PC-9 (cell line): ENCODE measurements at regions not wholly inside any gene's neighbourhood (a gene's known extent, or its start where the extent isn't known, plus 50 kb on each side); places are given as distances from the start of the nearest gene placed in this dataset.

Source experiments
- BruUV-seq: library from RNA; stranded (reverse); fragments of 400-500 nt; replicated peaks from 2 replicates; lab custom pipeline; 2021; lab: Mats Ljungman, UMichigan
- CTCF ChIA-PET: fragments of 300-600 bp; sonication (Branson Sonifier 250); formaldehyde crosslinking; loops from one replicate; lab custom pipeline; 2022; ENCODE audit warnings: antibody characterized with exemption; lab: Charles Lee
- POLR2A ChIA-PET: fragments of 300-600 bp; sonication (Branson Sonifier 250); formaldehyde crosslinking; loops from one replicate; lab custom pipeline; 2022; ENCODE audit warnings: antibody characterized with exemption; ENCODE audit not compliant: unreplicated experiment; lab: Charles Lee
- DNase-seq, 2 experiments: peaks; one replicate each; pipeline versions ENCODE4 v3.0.0 to v3.0.0-alpha.2; 2015 to 2022; ENCODE audit warnings: mixed read lengths in 1 of 2
- H2AFZ ChIP-seq: fragments of 200-600 bp; sonication (generic); 2 replicates; pipeline ENCODE4 v1.8.1; 2017; ENCODE audit warnings: antibody characterized with exemption
- H3F3A ChIP-seq: fragments of 200-600 bp; sonication (generic); 2 replicates; pipeline ENCODE4 v1.8.1; 2017; ENCODE audit warnings: antibody characterized with exemption, mild to moderate bottlenecking, low read depth; ENCODE audit not compliant: insufficient read depth
- H3K27ac ChIP-seq: fragments of 200-600 bp; sonication (generic); 2 replicates; pipeline ENCODE4 v1.6.1; 2016; ENCODE audit warnings: mixed run types
- H3K27me3 ChIP-seq: fragments of 200-600 bp; sonication (generic); 2 replicates; pipeline ENCODE4 v1.6.1; 2016; ENCODE audit warnings: low read depth, mixed run types; ENCODE audit not compliant: insufficient read depth
- H3K36me3 ChIP-seq: fragments of 200-600 bp; sonication (generic); 2 replicates; pipeline ENCODE4 v1.6.1; 2016; ENCODE audit warnings: low read depth, mixed run types
- H3K4me1 ChIP-seq: fragments of 200-600 bp; sonication (generic); replicated peaks from 2 replicates; pipeline ENCODE4 v1.6.1; 2016; ENCODE audit warnings: mixed run types; ENCODE audit not compliant: insufficient read depth
- H3K4me2 ChIP-seq: fragments of 200-600 bp; sonication (generic); 2 replicates; pipeline ENCODE4 v1.6.1; 2017; ENCODE audit warnings: mixed run types
- H3K4me3 ChIP-seq: fragments of 200-600 bp; sonication (generic); 2 replicates; pipeline ENCODE4 v1.6.1; 2016; ENCODE audit warnings: mixed run types
- H3K79me2 ChIP-seq: fragments of 200-600 bp; sonication (generic); 2 replicates; pipeline ENCODE4 v1.6.1; 2017; ENCODE audit warnings: low read depth, mixed run types
- H3K9me2 ChIP-seq: fragments of 200-600 bp; sonication (generic); 2 replicates; pipeline ENCODE4 v1.8.1; 2017; ENCODE audit warnings: mild to moderate bottlenecking; ENCODE audit not compliant: insufficient read depth
- H3K9me3 ChIP-seq: fragments of 200-600 bp; sonication (generic); 2 replicates; pipeline ENCODE4 v1.8.1; 2016; ENCODE audit warnings: low read depth; ENCODE audit not compliant: insufficient read depth
- H4K20me1 ChIP-seq: fragments of 200-600 bp; sonication (generic); 2 replicates; pipeline ENCODE4 v1.8.1; 2017; ENCODE audit not compliant: insufficient read depth
- EZH2 ChIP-seq: fragments of 200-600 bp; sonication (generic); IDR thresholded peaks from 2 replicates; pipeline ENCODE4 v1.8.0; 2017; ENCODE audit warnings: antibody characterized with exemption, low read depth
- intact Hi-C: fragments of 100-400 bp; cut with micrococcal nuclease; formaldehyde crosslinking; loops from one replicate; pipeline ENCODE4 v1.10.0; 2022; ENCODE audit not compliant: unreplicated experiment
- TF ChIP-seq, protein P1 (sequence below): fragments of 200-600 bp; sonication (generic); conservative IDR thresholded peaks from 2 replicates; pipeline ENCODE4 v1.6.1; 2017; ENCODE audit warnings: mixed run types, antibody characterized with exemption, mild to moderate bottlenecking, moderate library complexity

DNA sequence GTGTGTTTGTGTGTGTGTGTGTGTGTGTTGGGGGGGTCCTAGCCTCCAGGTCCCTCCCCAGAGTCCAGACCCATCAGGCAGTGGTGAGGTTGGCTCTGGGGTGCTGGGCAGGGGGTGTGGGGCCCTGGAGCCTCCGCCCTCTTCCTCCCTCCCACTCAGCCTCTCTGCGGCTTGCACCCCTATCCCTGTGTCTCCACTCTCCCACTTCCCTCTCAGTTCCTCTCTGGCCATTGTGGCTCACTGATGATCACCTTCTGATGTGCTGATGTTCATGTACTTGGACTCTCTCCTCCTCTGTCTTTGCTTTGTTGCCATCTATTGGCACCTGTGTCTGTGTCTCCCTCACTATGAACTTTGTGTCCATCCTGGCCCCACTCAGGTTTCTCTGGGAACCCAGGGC is 298.7 kb downstream of the ZEB1 start:
- no peak overlapping the region for H2AFZ ChIP-seq
- no peak overlapping the region for H3K4me2 ChIP-seq
- no peaks in the 10 kb centered on the region for H3K79me2 ChIP-seq
- no peak overlapping the region for H3K4me3 ChIP-seq
- no peaks in the 10 kb centered on the region for H3F3A ChIP-seq
- no peaks in the 10 kb centered on the region for H3K36me3 ChIP-seq
- no TSS peak for BruUV-seq
- H3K4me1 ChIP-seq, result no peaks in the 10 kb centered on the region
- H3K9me3 ChIP-seq, result no peaks in the 10 kb centered on the region
- no peaks in the 10 kb centered on the region for H3K27me3 ChIP-seq
- H3K9me2 ChIP-seq, result no peaks in the 10 kb centered on the region
- H4K20me1 ChIP-seq, result no peaks in the 10 kb centered on the region
- POLR2A ChIA-PET, result no interaction called here
- no peak overlapping the region for H3K27ac ChIP-seq
- intact Hi-C loops, result no loop called here
- TF ChIP-seq, protein P1, sequence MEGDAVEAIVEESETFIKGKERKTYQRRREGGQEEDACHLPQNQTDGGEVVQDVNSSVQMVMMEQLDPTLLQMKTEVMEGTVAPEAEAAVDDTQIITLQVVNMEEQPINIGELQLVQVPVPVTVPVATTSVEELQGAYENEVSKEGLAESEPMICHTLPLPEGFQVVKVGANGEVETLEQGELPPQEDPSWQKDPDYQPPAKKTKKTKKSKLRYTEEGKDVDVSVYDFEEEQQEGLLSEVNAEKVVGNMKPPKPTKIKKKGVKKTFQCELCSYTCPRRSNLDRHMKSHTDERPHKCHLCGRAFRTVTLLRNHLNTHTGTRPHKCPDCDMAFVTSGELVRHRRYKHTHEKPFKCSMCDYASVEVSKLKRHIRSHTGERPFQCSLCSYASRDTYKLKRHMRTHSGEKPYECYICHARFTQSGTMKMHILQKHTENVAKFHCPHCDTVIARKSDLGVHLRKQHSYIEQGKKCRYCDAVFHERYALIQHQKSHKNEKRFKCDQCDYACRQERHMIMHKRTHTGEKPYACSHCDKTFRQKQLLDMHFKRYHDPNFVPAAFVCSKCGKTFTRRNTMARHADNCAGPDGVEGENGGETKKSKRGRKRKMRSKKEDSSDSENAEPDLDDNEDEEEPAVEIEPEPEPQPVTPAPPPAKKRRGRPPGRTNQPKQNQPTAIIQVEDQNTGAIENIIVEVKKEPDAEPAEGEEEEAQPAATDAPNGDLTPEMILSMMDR, result no peak
- no peak for TF ChIP-seq EZH2
- no peak for DNase-seq
- CTCF ChIA-PET, result no interaction called here

GRCh38 chr10:31617133-31617532 is 298.1 kb downstream of the ZEB1 start:
- no peak overlapping the region for H3K4me3 ChIP-seq
- H3K4me1 ChIP-seq, result no peaks in the 10 kb centered on the region
- H2AFZ ChIP-seq, result no peak overlapping the region
- no TSS peak for BruUV-seq
- H3K9me3 ChIP-seq, result no peaks in the 10 kb centered on the region
- intact Hi-C loops, result no loop called here
- DNase-seq, result no peak
- no peak overlapping the region for H3K27ac ChIP-seq
- H4K20me1 ChIP-seq, result no peaks in the 10 kb centered on the region
- no peaks in the 10 kb centered on the region for H3K79me2 ChIP-seq
- H3K36me3 ChIP-seq, result no peaks in the 10 kb centered on the region
- ChIA-PET POLR2A (interaction anchor here (0.6 kb wide), 1 partner anchor 523 kb away, joined by 3 read pairs; no protein-coding TSS in a partner anchor), CTCF (no interaction called here)
- no peak overlapping the region for H3K4me2 ChIP-seq
- H3K9me2 ChIP-seq, result no peaks in the 10 kb centered on the region
- no peaks in the 10 kb centered on the region for H3F3A ChIP-seq
- TF ChIP-seq, protein P1, result no peak
- TF ChIP-seq EZH2, result no peak
- H3K27me3 ChIP-seq, result no peaks in the 10 kb centered on the region

- ChIA-PET POLR2A (no interaction called here), CTCF (no interaction called here)
- DNase-seq, result no peak
- H3K79me2 ChIP-seq, result no peaks in the 10 kb centered on the region
- H4K20me1 ChIP-seq, result no peaks in the 10 kb centered on the region
- no TSS peak for BruUV-seq
- no peaks in the 10 kb centered on the region for H3K36me3 ChIP-seq
- TF ChIP-seq EZH2, result no peak
- TF ChIP-seq, protein P1, result no peak
- no peak overlapping the region for H3K4me3 ChIP-seq
- no peak overlapping the region for H3K4me2 ChIP-seq
- intact Hi-C loops, result no loop called here
- no peak overlapping the region for H2AFZ ChIP-seq
- no peak overlapping the region for H3K27ac ChIP-seq
- H3K4me1 ChIP-seq, result no peaks in the 10 kb centered on the region
- no peaks in the 10 kb centered on the region for H3K9me2 ChIP-seq
- H3F3A ChIP-seq, result no peaks in the 10 kb centered on the region
- H3K27me3 ChIP-seq, result peaks cover 4% of the 10 kb centered on the region; the same call in 1 of the 2 replicates
- no peaks in the 10 kb centered on the region for H3K9me3 ChIP-seq
Measured at GRCh38 chr10:31615129-31615528, 296.1 kb downstream of the ZEB1 start.
